Lower leg skin (tissue), 4 donors: ENCODE measurements at regions not wholly inside any gene's neighbourhood (a gene's known extent, or its start where the extent isn't known, plus 50 kb on each side); places are given as distances from the start of the nearest gene placed in this dataset.
"Not testable (repeated sequence)": the region's sequence is repeated elsewhere in the genome, so short reads cannot be mapped to it uniquely, and the experiment has no call there.

Source experiments
- DNase-seq, 2 donors: peaks; one replicate each; pipeline ENCODE4 v3.0.0-alpha.2; 2019; ENCODE audit warnings: low spot score in 2 of 2
- H3K4me3 ChIP-seq: fragments of 200-600 bp; sonication (generic); 2 replicates; pipeline ENCODE4 v1.5.1; 2017; ENCODE audit warnings: mild to moderate bottlenecking, low read depth; ENCODE audit not compliant: poor library complexity, severe bottlenecking
- POLR2A ChIP-seq, 2 donors: fragments of 450-650 bp; IDR thresholded peaks; one replicate each; pipeline ENCODE4 v1.6.1; 2016 to 2017; ENCODE audit warnings: antibody characterized with exemption in 2 of 2, mild to moderate bottlenecking in 1 of 2, moderate library complexity in 1 of 2
- WGBS, 2 donors: methylation state at CpG; one replicate each; pipeline ENCODE4 v1.1.5; 2018; 5-methylcytosine and 5-hydroxymethylcytosine counted together
- intact Hi-C: fragments of 100-400 bp; cut with DNase I; formaldehyde crosslinking; loops from one replicate; pipeline ENCODE4 v1.15.0; 2023; ENCODE audit warnings: low total_unique reads
- TF ChIP-seq, protein P1 (sequence below), 3 donors: fragments of 450-650 bp; IDR thresholded peaks; one replicate each; pipeline ENCODE4 v1.5.1; 2016; ENCODE audit warnings: antibody characterized with exemption in 3 of 3, mild to moderate bottlenecking in 3 of 3, moderate library complexity in 2 of 3

- no peak for DNase-seq
- TF ChIP-seq, protein P1, sequence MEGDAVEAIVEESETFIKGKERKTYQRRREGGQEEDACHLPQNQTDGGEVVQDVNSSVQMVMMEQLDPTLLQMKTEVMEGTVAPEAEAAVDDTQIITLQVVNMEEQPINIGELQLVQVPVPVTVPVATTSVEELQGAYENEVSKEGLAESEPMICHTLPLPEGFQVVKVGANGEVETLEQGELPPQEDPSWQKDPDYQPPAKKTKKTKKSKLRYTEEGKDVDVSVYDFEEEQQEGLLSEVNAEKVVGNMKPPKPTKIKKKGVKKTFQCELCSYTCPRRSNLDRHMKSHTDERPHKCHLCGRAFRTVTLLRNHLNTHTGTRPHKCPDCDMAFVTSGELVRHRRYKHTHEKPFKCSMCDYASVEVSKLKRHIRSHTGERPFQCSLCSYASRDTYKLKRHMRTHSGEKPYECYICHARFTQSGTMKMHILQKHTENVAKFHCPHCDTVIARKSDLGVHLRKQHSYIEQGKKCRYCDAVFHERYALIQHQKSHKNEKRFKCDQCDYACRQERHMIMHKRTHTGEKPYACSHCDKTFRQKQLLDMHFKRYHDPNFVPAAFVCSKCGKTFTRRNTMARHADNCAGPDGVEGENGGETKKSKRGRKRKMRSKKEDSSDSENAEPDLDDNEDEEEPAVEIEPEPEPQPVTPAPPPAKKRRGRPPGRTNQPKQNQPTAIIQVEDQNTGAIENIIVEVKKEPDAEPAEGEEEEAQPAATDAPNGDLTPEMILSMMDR (IDR thresholded peaks at IDR 0.05), result no peak
- TF ChIP-seq POLR2A (IDR thresholded peaks at IDR 0.05), result no peak
- no peak overlapping the region for H3K4me3 ChIP-seq
- 62% methylated on average over 3 of the region's 3 CpGs; no CpG with 5 or more reads in 1 of the 2 donors for WGBS, 2 donors
- intact Hi-C loops, result no loop called here
Observed at GRCh38 chrY:20891440-20892160, 135.7 kb downstream of the RPS4Y2 start.

DNA sequence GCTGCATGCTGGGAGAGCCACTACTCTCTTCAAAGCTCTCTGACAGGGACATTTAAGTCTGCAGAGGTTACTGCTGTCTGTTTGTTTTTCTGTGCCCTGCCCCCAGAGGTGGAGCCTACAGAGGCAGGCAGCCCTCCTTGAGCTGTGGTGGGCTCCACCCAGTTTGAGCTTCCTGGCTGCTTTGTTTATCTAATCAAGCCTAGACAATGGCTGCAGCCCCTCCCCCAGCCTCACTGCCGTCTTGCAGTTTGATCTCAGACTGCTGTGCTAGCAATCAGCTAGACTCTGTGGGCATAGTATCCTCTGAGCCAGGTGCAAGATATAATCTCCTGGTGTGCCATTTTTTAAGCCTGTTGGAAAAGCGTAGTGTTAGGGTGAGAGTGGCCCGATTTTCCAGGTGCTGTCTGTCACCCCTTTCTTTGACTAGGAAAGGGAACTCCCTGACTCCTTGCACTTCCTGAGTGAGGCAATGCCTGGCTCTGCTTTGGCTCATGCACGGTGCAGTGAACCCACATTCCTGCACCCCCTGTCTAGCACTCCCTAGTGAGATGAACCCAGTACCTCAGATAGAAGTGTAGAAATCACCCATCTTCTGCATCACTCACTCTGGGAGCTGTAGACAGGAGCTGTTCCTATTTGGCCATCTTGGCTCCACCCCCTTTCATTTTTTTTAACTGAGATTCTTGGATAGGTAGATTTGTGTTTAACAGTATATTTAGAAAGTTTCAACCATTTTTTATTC lies 169.6 kb downstream of the RPS4Y2 start:
- H3K4me3 ChIP-seq, intact Hi-C loops, DNase-seq: not testable (repeated sequence)
- WGBS, 2 donors, result 70% methylated on average over 3 of the region's 4 CpGs; no CpG with 5 or more reads in 1 of the 2 donors

- TF ChIP-seq, protein P1 (IDR thresholded peaks at IDR 0.05), result no peak
- TF ChIP-seq POLR2A (IDR thresholded peaks at IDR 0.05), result no peak
- 75% methylated on average over 4 of the region's 6 CpGs; no CpG with 5 or more reads in 1 of the 2 donors for WGBS, 2 donors
- no peak for DNase-seq
- no peak overlapping the region for H3K4me3 ChIP-seq
- intact Hi-C loops, result no loop called here
Observed at GRCh38 chrY:20929691-20930342, 173.9 kb downstream of the RPS4Y2 start.

DNA sequence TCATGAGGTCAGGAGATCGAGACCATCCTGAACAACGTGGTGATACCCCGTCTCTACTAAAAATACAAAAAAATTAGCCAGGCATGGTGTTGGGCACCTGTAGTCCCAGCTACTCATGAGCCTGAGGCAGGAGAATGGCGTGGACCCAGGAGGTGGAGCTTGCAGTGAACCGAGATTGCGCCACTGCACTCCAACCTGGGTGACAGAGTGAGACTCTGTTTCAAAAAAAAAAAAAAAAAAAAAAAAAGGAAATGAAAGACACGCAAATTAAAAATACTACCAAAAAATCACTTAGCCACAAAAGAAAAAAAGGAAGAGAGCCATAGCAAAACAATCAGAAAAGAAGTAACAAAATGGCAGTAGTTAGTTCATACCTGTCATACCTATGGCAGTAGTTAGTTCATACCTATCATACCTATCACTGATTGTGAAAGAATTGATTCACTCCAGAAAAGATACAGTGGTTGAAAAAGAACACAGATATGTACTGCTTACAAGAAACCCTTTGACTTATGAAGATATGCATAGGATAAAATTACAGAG lies 180.9 kb downstream of the RPS4Y2 start:
- 63% methylated on average over 5 of the region's 7 CpGs; no CpG with 5 or more reads in 1 of the 2 donors for WGBS, 2 donors
- H3K4me3 ChIP-seq, intact Hi-C loops, DNase-seq: not testable (repeated sequence)

- intact Hi-C loops, result no loop called here
- TF ChIP-seq POLR2A (IDR thresholded peaks at IDR 0.05), result no peak
- WGBS, 2 donors, result 80% methylated on average over 2 of the region's 2 CpGs; no CpG with 5 or more reads in 1 of the 2 donors
- no peak overlapping the region for H3K4me3 ChIP-seq
- DNase-seq, result no peak
Observed at GRCh38 chrY:20961512-20961911, 205.6 kb downstream of the RPS4Y2 start.

- H3K4me3 ChIP-seq, result no peak overlapping the region
- intact Hi-C loops, result no loop called here
- DNase-seq, result no peak
- TF ChIP-seq POLR2A (IDR thresholded peaks at IDR 0.05), result no peak
- TF ChIP-seq, protein P1 (IDR thresholded peaks at IDR 0.05), result no peak
Observed at GRCh38 chrY:20967828-20968227, 211.9 kb downstream of the RPS4Y2 start.

DNA sequence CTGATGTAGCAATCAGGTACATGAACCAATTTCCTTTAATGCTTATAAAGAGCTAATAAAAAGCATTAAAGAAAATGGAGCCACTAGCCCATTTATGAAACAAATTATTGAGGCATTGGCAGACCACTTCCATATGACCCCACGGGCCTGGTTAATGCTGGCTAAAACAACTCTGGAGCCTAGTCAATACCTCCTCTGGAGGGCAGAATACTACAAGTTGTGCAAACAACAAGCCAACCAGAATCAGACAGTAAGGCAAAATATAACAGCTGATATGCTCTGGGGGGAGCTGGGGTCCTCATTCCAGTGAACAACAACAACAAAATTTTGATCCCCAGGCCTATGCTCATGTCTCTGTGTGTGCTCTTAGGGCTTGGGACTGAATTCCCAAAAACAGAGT lies 212.3 kb downstream of the RPS4Y2 start:
- intact Hi-C loops, result no loop called here
- no peak overlapping the region for H3K4me3 ChIP-seq
- DNase-seq, result no peak
- WGBS, 2 donors, result 63% methylated on average over 1 of the region's 1 CpG; no CpG with 5 or more reads in 1 of the 2 donors
- TF ChIP-seq, protein P1 (IDR thresholded peaks at IDR 0.05), result no peak
- no peak for TF ChIP-seq POLR2A (IDR thresholded peaks at IDR 0.05)
